SK-N-SH (cell line): ENCODE measurements at regions not wholly inside any gene's neighbourhood (a gene's known extent, or its start where the extent isn't known, plus 50 kb on each side); places are given as distances from the start of the nearest gene placed in this dataset.

Source experiments
- CTCF ChIA-PET: fragments of 300-600, 350-600 bp; formaldehyde crosslinking; extraction: SDS; loops from one replicate; lab custom pipeline; 2021; lab: Yijun Ruan, JAX
- POLR2A ChIA-PET: fragments of 350-600 bp; sonication (Branson Sonifier 250); formaldehyde crosslinking; extraction: SDS; loops from one replicate; lab custom pipeline; 2020; ENCODE audit warnings: antibody characterized with exemption, inconsistent platforms; lab: Yijun Ruan, JAX
- DNase-seq: peaks from one replicate; pipeline ENCODE4 v3.0.0; 2012
- H2AFZ ChIP-seq: fragments of 200-600 bp; sonication (generic); 2 replicates; pipeline ENCODE4 v1.8.1; 2016; ENCODE audit warnings: antibody characterized with exemption, mild to moderate bottlenecking, low read depth
- H3F3A ChIP-seq: fragments of 200-600 bp; sonication (generic); replicated peaks from 2 replicates; pipeline ENCODE3; 2016; ENCODE audit warnings: antibody characterized with exemption, mild to moderate bottlenecking; ENCODE audit not compliant: insufficient read depth
- H3K27ac ChIP-seq, 2 experiments: fragments of 200-500 bp in 1 of 2; fragments of 200-600 bp in 1 of 2; sonication (Bioruptor generic) in 1 of 2; sonication (generic), shearing (Covaris generic) in 1 of 2; 2 replicates each; pipeline versions ENCODE4 v1.5.1 to v1.6.1; 2014 to 2016; ENCODE audit warnings: low read depth in 2 of 2, inconsistent platforms in 1 of 2, low read length in 1 of 2, mild to moderate bottlenecking in 1 of 2, mixed read lengths in 1 of 2
- H3K27me3 ChIP-seq: fragments of 200-600 bp; sonication (generic), shearing (Covaris generic); 2 replicates; pipeline ENCODE4 v1.6.1; 2016; ENCODE audit warnings: mixed run types; ENCODE audit not compliant: insufficient read depth
- H3K36me3 ChIP-seq, 2 experiments: fragments of 200-500 bp in 1 of 2; fragments of 200-600 bp in 1 of 2; sonication (Bioruptor generic) in 1 of 2; sonication (generic) in 1 of 2; replicated peaks in 1 of 2; 2 replicates each; pipeline versions ENCODE3 to v1.5.1; 2014 to 2016; ENCODE audit warnings: low read length in 1 of 2, mild to moderate bottlenecking in 1 of 2; ENCODE audit not compliant: insufficient read depth in 2 of 2, control insufficient read depth in 1 of 2
- H3K4me1 ChIP-seq, 2 experiments: fragments of 200-500 bp in 1 of 2; fragments of 200-600 bp in 1 of 2; sonication (Bioruptor generic) in 1 of 2; sonication (generic), shearing (Covaris generic) in 1 of 2; 2 replicates each; pipeline versions ENCODE4 v1.5.1 to v1.6.1; 2014 to 2016; ENCODE audit warnings: low read depth in 1 of 2, low read length in 1 of 2, mixed run types in 1 of 2; ENCODE audit not compliant: insufficient read depth in 2 of 2, control insufficient read depth in 1 of 2
- H3K4me2 ChIP-seq: fragments of 200-600 bp; sonication (generic), shearing (Covaris generic); 2 replicates; pipeline ENCODE4 v1.6.1; 2017; ENCODE audit warnings: mixed run types
- H3K4me3 ChIP-seq, 2 experiments: fragments of 200-500 bp in 1 of 2; fragments of 200-600 bp in 1 of 2; sonication (Bioruptor generic) in 1 of 2; sonication (generic), shearing (Covaris generic) in 1 of 2; 2 replicates each; pipeline versions ENCODE4 v1.5.1 to v1.8.1; 2014 to 2016; ENCODE audit warnings: low read depth in 2 of 2, inconsistent platforms in 1 of 2, low read length in 1 of 2, mild to moderate bottlenecking in 1 of 2, mixed read lengths in 1 of 2, moderate library complexity in 1 of 2
- H3K79me2 ChIP-seq: fragments of 200-600 bp; sonication (generic); 2 replicates; pipeline ENCODE4 v1.8.1; 2017; ENCODE audit warnings: mild to moderate bottlenecking; ENCODE audit not compliant: insufficient read depth
- H3K9ac ChIP-seq: fragments of 200-600 bp; sonication (generic); 2 replicates; pipeline ENCODE4 v1.6.1; 2017; ENCODE audit warnings: mixed run types
- H3K9me2 ChIP-seq: fragments of 200-600 bp; sonication (generic); 2 replicates; pipeline ENCODE4 v1.6.1; 2017; ENCODE audit warnings: mixed run types
- H3K9me3 ChIP-seq: fragments of 200-600 bp; sonication (generic); 2 replicates; pipeline ENCODE4 v1.6.1; 2017; ENCODE audit warnings: mixed run types, mild to moderate bottlenecking, moderate library complexity
- H4K20me1 ChIP-seq: fragments of 200-600 bp; sonication (generic); 2 replicates; pipeline ENCODE4 v1.6.1; 2017; ENCODE audit warnings: mild to moderate bottlenecking, mixed run types; ENCODE audit not compliant: insufficient read depth
- ELF1 ChIP-seq: IDR thresholded peaks from 2 replicates; pipeline ENCODE4 v1.4.0; 2012
- EP300 ChIP-seq, 2 experiments: IDR thresholded peaks; 2 replicates each; pipeline versions ENCODE4 v1.4.0 to v1.6.1; 2012; ENCODE audit warnings: borderline replicate concordance in 1 of 2, low read depth in 1 of 2, low read length in 1 of 2
- MEF2A ChIP-seq: IDR thresholded peaks from 2 replicates; pipeline ENCODE4 v1.4.0; 2012; ENCODE audit warnings: low read depth, borderline replicate concordance
- NRF1 ChIP-seq: IDR thresholded peaks from 2 replicates; pipeline ENCODE4 v1.6.1; 2012; ENCODE audit warnings: low read depth, mild to moderate bottlenecking, low read length
- POLR2AphosphoS5 ChIP-seq: IDR thresholded peaks from 2 replicates; pipeline ENCODE4 v1.6.1; 2012; ENCODE audit warnings: low read depth, low read length
- RAD21 ChIP-seq: IDR thresholded peaks from 2 replicates; pipeline ENCODE4 v1.6.1; 2012; ENCODE audit warnings: mild to moderate bottlenecking, low read length
- RFX5 ChIP-seq: IDR thresholded peaks from 2 replicates; pipeline ENCODE4 v1.6.1; 2012; ENCODE audit warnings: mild to moderate bottlenecking, improper control_type of control experiment, low read length
- SIN3A ChIP-seq: IDR thresholded peaks from 2 replicates; pipeline ENCODE4 v1.6.1; 2012; ENCODE audit warnings: low read depth, mild to moderate bottlenecking, low read length, moderate library complexity, borderline replicate concordance
- TAF1 ChIP-seq: IDR thresholded peaks from 2 replicates; pipeline ENCODE4 v1.6.1; 2012; ENCODE audit warnings: low read depth, mild to moderate bottlenecking, low read length, moderate library complexity, borderline replicate concordance
- TEAD4 ChIP-seq: IDR thresholded peaks from 2 replicates; pipeline ENCODE4 v1.4.0; 2012; ENCODE audit warnings: mild to moderate bottlenecking, borderline replicate concordance; ENCODE audit not compliant: insufficient read depth
- WGBS: methylation state at CpG from one replicate; pipeline ENCODE4 v1.1.6; 2017; ENCODE audit warnings: low lambda C conversion rate; 5-methylcytosine and 5-hydroxymethylcytosine counted together
- TF ChIP-seq, protein P1 (sequence below): fragments of 150-350 bp; IDR thresholded peaks from 2 replicates; pipeline ENCODE4 v1.6.1; 2017; ENCODE audit warnings: antibody characterized with exemption, low read length, low read depth, borderline replicate concordance
- TF ChIP-seq, protein P2 (sequence below): IDR thresholded peaks from 2 replicates; pipeline ENCODE4 v1.6.1; 2012; ENCODE audit warnings: mild to moderate bottlenecking, low read depth, low read length, moderate library complexity
- TF ChIP-seq, protein P3 (sequence below): IDR thresholded peaks from 2 replicates; pipeline ENCODE4 v1.4.0; 2012; ENCODE audit warnings: low read depth, borderline replicate concordance

DNA sequence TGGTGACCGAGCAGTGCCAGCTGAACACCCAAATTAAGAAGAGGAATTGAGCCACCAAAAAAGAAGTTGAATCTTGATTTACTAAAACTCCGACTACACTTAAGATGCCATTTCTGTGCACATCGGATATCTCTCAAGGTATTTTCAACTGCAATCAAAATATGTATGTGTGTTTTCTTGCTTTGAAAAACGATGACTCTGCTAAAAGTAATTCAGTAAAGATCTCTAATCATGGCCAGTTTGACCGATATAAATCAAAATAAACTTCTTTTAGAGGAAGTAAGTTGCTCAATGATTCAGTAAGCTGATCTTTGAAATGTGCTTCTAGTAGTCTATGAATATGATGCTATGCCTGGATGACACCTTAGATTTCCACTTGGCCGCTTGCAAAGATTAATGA is 453.5 kb upstream of the TPK1 start:
- Histone ChIP-seq H3K4me3 (no peak overlapping the region), H3K9me2 (no peaks in the 10 kb centered on the region), H3F3A (no peaks in the 10 kb centered on the region), H3K9me3 (peaks cover 17% of the 10 kb centered on the region), H3K36me3 (no peaks in the 10 kb centered on the region), H3K9ac (no peak overlapping the region), H3K27me3 (no peaks in the 10 kb centered on the region), H3K79me2 (no peaks in the 10 kb centered on the region), H3K27ac (no peak overlapping the region), H3K4me2 (no peak overlapping the region), H4K20me1 (no peaks in the 10 kb centered on the region), H3K4me1 (no peaks in the 10 kb centered on the region), H2AFZ (no peak overlapping the region)
- ChIA-PET CTCF (no interaction called here), POLR2A (no interaction called here)
- 27% methylated on average over 6 of the region's 6 CpGs for WGBS
- no peak for DNase-seq
- TF ChIP-seq TAF1 (no peak), RAD21 (no peak), NRF1 (no peak), TEAD4 (no peak)

- H3K27ac ChIP-seq, result no peak overlapping the region
- H3K9me2 ChIP-seq, result no peaks in the 10 kb centered on the region
- H4K20me1 ChIP-seq, result no peaks in the 10 kb centered on the region
- H3K4me1 ChIP-seq, result no peaks in the 10 kb centered on the region
- H3K9me3 ChIP-seq, result peaks cover 22% of the 10 kb centered on the region; the same call in 1 of the 2 replicates
- DNase-seq, result no peak
- no peaks in the 10 kb centered on the region for H3K27me3 ChIP-seq
- ChIA-PET POLR2A (no interaction called here), CTCF (no interaction called here)
- TF ChIP-seq EP300 (IDR thresholded peaks at IDR 0.05; ENCODE audit: borderline replicate concordance in 1 of 2, low read depth in 1 of 2, low read length in 1 of 2), result no peak
- TF ChIP-seq, protein P1, sequence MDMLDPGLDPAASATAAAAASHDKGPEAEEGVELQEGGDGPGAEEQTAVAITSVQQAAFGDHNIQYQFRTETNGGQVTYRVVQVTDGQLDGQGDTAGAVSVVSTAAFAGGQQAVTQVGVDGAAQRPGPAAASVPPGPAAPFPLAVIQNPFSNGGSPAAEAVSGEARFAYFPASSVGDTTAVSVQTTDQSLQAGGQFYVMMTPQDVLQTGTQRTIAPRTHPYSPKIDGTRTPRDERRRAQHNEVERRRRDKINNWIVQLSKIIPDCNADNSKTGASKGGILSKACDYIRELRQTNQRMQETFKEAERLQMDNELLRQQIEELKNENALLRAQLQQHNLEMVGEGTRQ, result no peak
- H3K9ac ChIP-seq, result no peak overlapping the region
- H3K36me3 ChIP-seq, result no peaks in the 10 kb centered on the region
- no peak overlapping the region for H2AFZ ChIP-seq
- H3K4me2 ChIP-seq, result no peak overlapping the region
- no peaks in the 10 kb centered on the region for H3F3A ChIP-seq
- H3K4me3 ChIP-seq, result no peak overlapping the region
- H3K79me2 ChIP-seq, result no peaks in the 10 kb centered on the region
These were observed 440.3 kb upstream of the TPK1 start for GRCh38 chr7:145276118-145276517.

GRCh38 chr7:145269418-145270161 is 433.7 kb upstream of the TPK1 start:
- Histone ChIP-seq H2AFZ (no peak overlapping the region), H3K27me3 (no peaks in the 10 kb centered on the region), H3K4me1 (no peaks in the 10 kb centered on the region), H3F3A (no peaks in the 10 kb centered on the region), H3K4me3 (no peak overlapping the region), H3K4me2 (no peak overlapping the region), H3K9ac (no peak overlapping the region), H3K36me3 (no peaks in the 10 kb centered on the region), H3K9me3 (peaks cover 20% of the 10 kb centered on the region; the same call in 1 of the 2 replicates), H3K9me2 (no peaks in the 10 kb centered on the region), H3K27ac (no peak overlapping the region), H4K20me1 (no peaks in the 10 kb centered on the region), H3K79me2 (no peaks in the 10 kb centered on the region)
- no peak for DNase-seq
- ChIA-PET CTCF (no interaction called here), POLR2A (no interaction called here)
- 19% methylated on average over 27 of the region's 28 CpGs for WGBS
- TF ChIP-seq SIN3A (no peak), TAF1 (no peak), ELF1 (no peak), RFX5 (no peak), POLR2AphosphoS5 (no peak), TEAD4 (no peak), MEF2A (no peak)
- TF ChIP-seq, protein P2, sequence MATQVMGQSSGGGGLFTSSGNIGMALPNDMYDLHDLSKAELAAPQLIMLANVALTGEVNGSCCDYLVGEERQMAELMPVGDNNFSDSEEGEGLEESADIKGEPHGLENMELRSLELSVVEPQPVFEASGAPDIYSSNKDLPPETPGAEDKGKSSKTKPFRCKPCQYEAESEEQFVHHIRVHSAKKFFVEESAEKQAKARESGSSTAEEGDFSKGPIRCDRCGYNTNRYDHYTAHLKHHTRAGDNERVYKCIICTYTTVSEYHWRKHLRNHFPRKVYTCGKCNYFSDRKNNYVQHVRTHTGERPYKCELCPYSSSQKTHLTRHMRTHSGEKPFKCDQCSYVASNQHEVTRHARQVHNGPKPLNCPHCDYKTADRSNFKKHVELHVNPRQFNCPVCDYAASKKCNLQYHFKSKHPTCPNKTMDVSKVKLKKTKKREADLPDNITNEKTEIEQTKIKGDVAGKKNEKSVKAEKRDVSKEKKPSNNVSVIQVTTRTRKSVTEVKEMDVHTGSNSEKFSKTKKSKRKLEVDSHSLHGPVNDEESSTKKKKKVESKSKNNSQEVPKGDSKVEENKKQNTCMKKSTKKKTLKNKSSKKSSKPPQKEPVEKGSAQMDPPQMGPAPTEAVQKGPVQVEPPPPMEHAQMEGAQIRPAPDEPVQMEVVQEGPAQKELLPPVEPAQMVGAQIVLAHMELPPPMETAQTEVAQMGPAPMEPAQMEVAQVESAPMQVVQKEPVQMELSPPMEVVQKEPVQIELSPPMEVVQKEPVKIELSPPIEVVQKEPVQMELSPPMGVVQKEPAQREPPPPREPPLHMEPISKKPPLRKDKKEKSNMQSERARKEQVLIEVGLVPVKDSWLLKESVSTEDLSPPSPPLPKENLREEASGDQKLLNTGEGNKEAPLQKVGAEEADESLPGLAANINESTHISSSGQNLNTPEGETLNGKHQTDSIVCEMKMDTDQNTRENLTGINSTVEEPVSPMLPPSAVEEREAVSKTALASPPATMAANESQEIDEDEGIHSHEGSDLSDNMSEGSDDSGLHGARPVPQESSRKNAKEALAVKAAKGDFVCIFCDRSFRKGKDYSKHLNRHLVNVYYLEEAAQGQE, result no peak
- TF ChIP-seq, protein P1, result no peak
- TF ChIP-seq, protein P3, sequence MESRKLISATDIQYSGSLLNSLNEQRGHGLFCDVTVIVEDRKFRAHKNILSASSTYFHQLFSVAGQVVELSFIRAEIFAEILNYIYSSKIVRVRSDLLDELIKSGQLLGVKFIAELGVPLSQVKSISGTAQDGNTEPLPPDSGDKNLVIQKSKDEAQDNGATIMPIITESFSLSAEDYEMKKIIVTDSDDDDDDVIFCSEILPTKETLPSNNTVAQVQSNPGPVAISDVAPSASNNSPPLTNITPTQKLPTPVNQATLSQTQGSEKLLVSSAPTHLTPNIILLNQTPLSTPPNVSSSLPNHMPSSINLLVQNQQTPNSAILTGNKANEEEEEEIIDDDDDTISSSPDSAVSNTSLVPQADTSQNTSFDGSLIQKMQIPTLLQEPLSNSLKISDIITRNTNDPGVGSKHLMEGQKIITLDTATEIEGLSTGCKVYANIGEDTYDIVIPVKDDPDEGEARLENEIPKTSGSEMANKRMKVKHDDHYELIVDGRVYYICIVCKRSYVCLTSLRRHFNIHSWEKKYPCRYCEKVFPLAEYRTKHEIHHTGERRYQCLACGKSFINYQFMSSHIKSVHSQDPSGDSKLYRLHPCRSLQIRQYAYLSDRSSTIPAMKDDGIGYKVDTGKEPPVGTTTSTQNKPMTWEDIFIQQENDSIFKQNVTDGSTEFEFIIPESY, result no peak
